HG02571 (cell line): ENCODE measurements at regions not wholly inside any gene's neighbourhood (a gene's known extent, or its start where the extent isn't known, plus 50 kb on each side); places are given as distances from the start of the nearest gene placed in this dataset.
"Not testable (repeated sequence)": the region's sequence is repeated elsewhere in the genome, so short reads cannot be mapped to it uniquely, and the experiment has no call there.

ENCODE experiments used
- ATAC-seq: cut with Tn5 transposase; IDR thresholded peaks from one replicate; pipeline ENCODE4 v1.9.1; 2021; ENCODE audit warnings: mild to moderate bottlenecking, moderate library complexity; ENCODE audit not compliant: unreplicated experiment

GRCh38 chr7:127530148-127530547 lies 55.2 kb downstream of the GCC1 start:
- no peak for ATAC-seq

GRCh38 chr7:127527561-127527960 lies 57.8 kb downstream of the GCC1 start:
- ATAC-seq: no peak

- ATAC-seq: no peak
Observed at GRCh38 chr7:127525866-127526480, 59.4 kb downstream of the GCC1 start.

GRCh38 chr7:127516320-127516719 lies 69.1 kb downstream of the GCC1 start:
- ATAC-seq: no peak

- no peak for ATAC-seq
Observed at GRCh38 chr7:127514499-127514898, 70.9 kb downstream of the GCC1 start.

GRCh38 chr7:127513311-127513710 lies 72.1 kb downstream of the GCC1 start:
- no peak for ATAC-seq

- no peak for ATAC-seq
Observed at GRCh38 chr7:127512663-127513062, 72.7 kb downstream of the GCC1 start.

- no peak for ATAC-seq
Observed at GRCh38 chr7:127504715-127505114, 80.7 kb downstream of the GCC1 start.

- no peak for ATAC-seq
Observed at GRCh38 chr7:127501817-127502216, 83.6 kb downstream of the GCC1 start.

- ATAC-seq: no peak
Observed at GRCh38 chr7:127487381-127487780, 94.9 kb upstream of the ZNF800 start.

- no peak for ATAC-seq
Observed at GRCh38 chr7:127486654-127487053, 94.1 kb upstream of the ZNF800 start.

- ATAC-seq: no peak
Observed at GRCh38 chr7:127485482-127485881, 93.0 kb upstream of the ZNF800 start.

- no peak for ATAC-seq
Observed at GRCh38 chr7:127484954-127485353, 92.4 kb upstream of the ZNF800 start.

- ATAC-seq: no peak
Observed at GRCh38 chr7:127478461-127478860, 86.0 kb upstream of the ZNF800 start.

- no peak for ATAC-seq
Observed at GRCh38 chr7:127478024-127478355, 85.5 kb upstream of the ZNF800 start.

- ATAC-seq: no peak
Observed at GRCh38 chr7:127477295-127478023, 85.0 kb upstream of the ZNF800 start.

- no peak for ATAC-seq
Observed at GRCh38 chr7:127476618-127477017, 84.1 kb upstream of the ZNF800 start.

GRCh38 chr7:127474457-127474856 lies 81.9 kb upstream of the ZNF800 start:
- no peak for ATAC-seq

- no peak for ATAC-seq
Observed at GRCh38 chr7:127473409-127473808, 80.9 kb upstream of the ZNF800 start.

GRCh38 chr7:127460077-127460476 lies 67.6 kb upstream of the ZNF800 start:
- ATAC-seq: no peak

- not testable (repeated sequence) for ATAC-seq
Observed at GRCh38 chr7:127451258-127451657, 58.8 kb upstream of the ZNF800 start.

- ATAC-seq: no peak
Observed at GRCh38 chr7:127448566-127448965, 56.1 kb upstream of the ZNF800 start.
